C4-2B (cell line): ENCODE measurements at regions not wholly inside any gene's neighbourhood (a gene's known extent, or its start where the extent isn't known, plus 50 kb on each side); places are given as distances from the start of the nearest gene placed in this dataset.

Experiments used
- ZFX ChIP-seq: fragments of 450-650 bp; IDR thresholded peaks from 2 replicates; pipeline ENCODE4 v1.6.1; 2017
- TF ChIP-seq, protein P1 (sequence below): fragments of 450-650 bp; conservative IDR thresholded peaks from 2 replicates; pipeline ENCODE4 v1.5.1; 2017; ENCODE audit warnings: mild to moderate bottlenecking

DNA sequence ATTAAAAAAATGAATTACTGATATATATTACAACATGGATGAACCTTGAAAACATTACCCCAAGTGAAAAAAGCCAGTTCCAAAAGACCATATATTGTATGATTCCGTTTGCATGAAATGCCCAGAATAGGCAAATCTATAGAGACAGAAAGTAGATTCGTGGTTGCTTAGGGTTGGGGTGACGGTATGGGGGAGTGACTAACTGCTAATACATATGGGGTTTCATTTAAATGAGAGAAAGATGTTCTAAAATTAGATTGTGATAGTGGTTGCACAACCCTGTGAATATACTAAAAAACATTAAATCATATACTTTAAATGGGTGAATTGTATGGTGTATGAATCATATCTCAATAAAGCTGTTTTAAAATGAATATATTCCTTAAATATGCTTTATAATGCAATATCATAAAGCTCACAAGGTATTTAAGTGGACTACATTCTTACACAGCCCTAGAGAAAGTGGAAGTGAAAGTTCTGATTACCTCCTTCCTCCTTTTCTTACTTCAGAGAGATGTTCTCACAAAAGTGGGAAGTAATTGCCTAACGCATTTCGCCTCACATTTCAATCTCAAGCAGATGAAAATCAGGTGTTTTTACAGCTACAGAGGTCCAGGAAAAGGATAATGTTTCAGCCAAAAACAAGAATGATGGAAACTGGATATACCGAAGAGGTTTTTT lies 142.7 kb upstream of the GNAO1 start:
- TF ChIP-seq, protein P1, sequence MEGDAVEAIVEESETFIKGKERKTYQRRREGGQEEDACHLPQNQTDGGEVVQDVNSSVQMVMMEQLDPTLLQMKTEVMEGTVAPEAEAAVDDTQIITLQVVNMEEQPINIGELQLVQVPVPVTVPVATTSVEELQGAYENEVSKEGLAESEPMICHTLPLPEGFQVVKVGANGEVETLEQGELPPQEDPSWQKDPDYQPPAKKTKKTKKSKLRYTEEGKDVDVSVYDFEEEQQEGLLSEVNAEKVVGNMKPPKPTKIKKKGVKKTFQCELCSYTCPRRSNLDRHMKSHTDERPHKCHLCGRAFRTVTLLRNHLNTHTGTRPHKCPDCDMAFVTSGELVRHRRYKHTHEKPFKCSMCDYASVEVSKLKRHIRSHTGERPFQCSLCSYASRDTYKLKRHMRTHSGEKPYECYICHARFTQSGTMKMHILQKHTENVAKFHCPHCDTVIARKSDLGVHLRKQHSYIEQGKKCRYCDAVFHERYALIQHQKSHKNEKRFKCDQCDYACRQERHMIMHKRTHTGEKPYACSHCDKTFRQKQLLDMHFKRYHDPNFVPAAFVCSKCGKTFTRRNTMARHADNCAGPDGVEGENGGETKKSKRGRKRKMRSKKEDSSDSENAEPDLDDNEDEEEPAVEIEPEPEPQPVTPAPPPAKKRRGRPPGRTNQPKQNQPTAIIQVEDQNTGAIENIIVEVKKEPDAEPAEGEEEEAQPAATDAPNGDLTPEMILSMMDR: no peak
- no peak for TF ChIP-seq ZFX
